ENCODE measurements at regions not wholly inside any gene's neighbourhood (a gene's known extent, or its start where the extent isn't known, plus 50 kb on each side); places are given as distances from the start of the nearest gene placed in this dataset.

- peak; percentile 71 to 79; a peak in 3 of 4 replicates for TF ChIP-seq IKZF2 (IDR thresholded peaks at IDR 0.05)
- no peak for TF ChIP-seq CTCF (IDR thresholded peaks at IDR 0.05 in 2 of 3, conservative IDR thresholded peaks at IDR 0.05 in 1 of 3; ENCODE audit: control insufficient read depth in 2 of 3, extremely low read depth in 1 of 3, insufficient read depth in 1 of 3, low read depth in 3 of 3, low read length in 3 of 3)
- TF ChIP-seq NBN (IDR thresholded peaks at IDR 0.05), result 0 out of 2 replicates have a peak, but pooled peaks have one; percentile 34
- TF ChIP-seq CBFB (IDR thresholded peaks at IDR 0.05; ENCODE audit: low read depth), result peak; percentile 60; the same call in 1 of the 2 replicates
- TF ChIP-seq RAD51 (IDR thresholded peaks at IDR 0.05), result peak; percentile 63
- TF ChIP-seq PML (IDR thresholded peaks at IDR 0.05; ENCODE audit: low read length), result 0 out of 2 replicates have a peak, but pooled peaks have one; percentile 34
- peak; percentile 56; the same call in 1 of the 2 replicates for TF ChIP-seq MEF2A (IDR thresholded peaks at IDR 0.05; ENCODE audit: insufficient read depth, low read depth, low read length)
- TF ChIP-seq NR2F1 (conservative IDR thresholded peaks at IDR 0.05), result peak; percentile 81
- TF ChIP-seq ZNF687 (IDR thresholded peaks at IDR 0.05), result peak; percentile 15; the same call in 1 of the 2 replicates
- peak; percentile 95 for TF ChIP-seq DPF2 (IDR thresholded peaks at IDR 0.05)
- peak; percentile 93 for TF ChIP-seq ZNF384 (IDR thresholded peaks at IDR 0.05; ENCODE audit: borderline replicate concordance, low read depth, low read length)
- TF ChIP-seq, protein P1, sequence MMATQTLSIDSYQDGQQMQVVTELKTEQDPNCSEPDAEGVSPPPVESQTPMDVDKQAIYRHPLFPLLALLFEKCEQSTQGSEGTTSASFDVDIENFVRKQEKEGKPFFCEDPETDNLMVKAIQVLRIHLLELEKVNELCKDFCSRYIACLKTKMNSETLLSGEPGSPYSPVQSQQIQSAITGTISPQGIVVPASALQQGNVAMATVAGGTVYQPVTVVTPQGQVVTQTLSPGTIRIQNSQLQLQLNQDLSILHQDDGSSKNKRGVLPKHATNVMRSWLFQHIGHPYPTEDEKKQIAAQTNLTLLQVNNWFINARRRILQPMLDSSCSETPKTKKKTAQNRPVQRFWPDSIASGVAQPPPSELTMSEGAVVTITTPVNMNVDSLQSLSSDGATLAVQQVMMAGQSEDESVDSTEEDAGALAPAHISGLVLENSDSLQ (IDR thresholded peaks at IDR 0.05), result peak; percentile 52; the same call in 1 of the 2 replicates
- TF ChIP-seq POU2F2 (IDR thresholded peaks at IDR 0.05; ENCODE audit: borderline replicate concordance, low read depth, low read length), result no peak
- peak; percentile 83 for TF ChIP-seq NFIC (IDR thresholded peaks at IDR 0.05; ENCODE audit: low read depth, low read length)
- TF ChIP-seq, protein P2, sequence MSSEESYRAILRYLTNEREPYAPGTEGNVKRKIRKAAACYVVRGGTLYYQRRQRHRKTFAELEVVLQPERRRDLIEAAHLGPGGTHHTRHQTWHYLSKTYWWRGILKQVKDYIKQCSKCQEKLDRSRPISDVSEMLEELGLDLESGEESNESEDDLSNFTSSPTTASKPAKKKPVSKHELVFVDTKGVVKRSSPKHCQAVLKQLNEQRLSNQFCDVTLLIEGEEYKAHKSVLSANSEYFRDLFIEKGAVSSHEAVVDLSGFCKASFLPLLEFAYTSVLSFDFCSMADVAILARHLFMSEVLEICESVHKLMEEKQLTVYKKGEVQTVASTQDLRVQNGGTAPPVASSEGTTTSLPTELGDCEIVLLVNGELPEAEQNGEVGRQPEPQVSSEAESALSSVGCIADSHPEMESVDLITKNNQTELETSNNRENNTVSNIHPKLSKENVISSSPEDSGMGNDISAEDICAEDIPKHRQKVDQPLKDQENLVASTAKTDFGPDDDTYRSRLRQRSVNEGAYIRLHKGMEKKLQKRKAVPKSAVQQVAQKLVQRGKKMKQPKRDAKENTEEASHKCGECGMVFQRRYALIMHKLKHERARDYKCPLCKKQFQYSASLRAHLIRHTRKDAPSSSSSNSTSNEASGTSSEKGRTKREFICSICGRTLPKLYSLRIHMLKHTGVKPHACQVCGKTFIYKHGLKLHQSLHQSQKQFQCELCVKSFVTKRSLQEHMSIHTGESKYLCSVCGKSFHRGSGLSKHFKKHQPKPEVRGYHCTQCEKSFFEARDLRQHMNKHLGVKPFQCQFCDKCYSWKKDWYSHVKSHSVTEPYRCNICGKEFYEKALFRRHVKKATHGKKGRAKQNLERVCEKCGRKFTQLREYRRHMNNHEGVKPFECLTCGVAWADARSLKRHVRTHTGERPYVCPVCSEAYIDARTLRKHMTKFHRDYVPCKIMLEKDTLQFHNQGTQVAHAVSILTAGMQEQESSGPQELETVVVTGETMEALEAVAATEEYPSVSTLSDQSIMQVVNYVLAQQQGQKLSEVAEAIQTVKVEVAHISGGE (CRISPR knock-in tag; IDR thresholded peaks at IDR 0.05), result no peak
- TF ChIP-seq RAD21 (IDR thresholded peaks at IDR 0.05; ENCODE audit: insufficient read depth, low read depth, low read length), result peak; percentile 19; the same call in 1 of the 2 replicates
- TF ChIP-seq MTA2 (IDR thresholded peaks at IDR 0.05; ENCODE audit: low read depth), result peak; percentile 92
- no peak; the same call in 1 of the 2 replicates for TF ChIP-seq CHD2 (IDR thresholded peaks at IDR 0.05; ENCODE audit: borderline replicate concordance, low read depth, low read length)
- TF ChIP-seq BHLHE40 (IDR thresholded peaks at IDR 0.05; ENCODE audit: borderline replicate concordance in 1 of 2, low read depth in 2 of 2, low read length in 1 of 2), result peak; percentile 31 to 32; a peak in 1 of 4 replicates
- peak; percentile 79; the same call in 1 of the 2 replicates for TF ChIP-seq BACH1 (IDR thresholded peaks at IDR 0.05; ENCODE audit: borderline replicate concordance)
Measured at GRCh38 chr7:17185690-17186070, 112.8 kb upstream of the AHR start (continued).
